ENCODE measurements at regions not wholly inside any gene's neighbourhood (a gene's known extent, or its start where the extent isn't known, plus 50 kb on each side); places are given as distances from the start of the nearest gene placed in this dataset.

GRCh38 chr22:46057246-46058090, 80.5 kb upstream of the WNT7B start:
- Histone ChIP-seq H3K27ac (peak overlapping the region; percentile 95 to 100 (median 98)), H3K4me1 (peaks cover 0 to 93% (median 54%) of the 10 kb centered on the region in 3 donors), H3K9me3 (no peaks in the 10 kb centered on the region), H3K27me3 (no peaks in the 10 kb centered on the region), H3K4me3 (peak overlapping the region; percentile 13 to 88), H3K36me3 (peaks cover 0 to 7% of the 10 kb centered on the region in 2 donors)
- ATAC-seq, result no peak
- TF ChIP-seq EP300 (IDR thresholded peaks at IDR 0.05) (no peak), POLR2AphosphoS5 (IDR thresholded peaks at IDR 0.05) (no peak), POLR2A (IDR thresholded peaks at IDR 0.05) (no peak), CTCF (IDR thresholded peaks at IDR 0.05) (no peak)
- WGBS, 2 donors (ENCODE audit: low coverage in 1 of 2), result 2 to 8% methylated on average over 11 to 12 of the region's 17 CpGs

- peak; percentile 56 for TF ChIP-seq POLR2AphosphoS5 (IDR thresholded peaks at IDR 0.05)
- TF ChIP-seq EP300 (IDR thresholded peaks at IDR 0.05), result no peak
- peak overlapping the region; percentile 13 to 88 for H3K4me3 ChIP-seq
- WGBS, 2 donors (ENCODE audit: low coverage in 1 of 2), result 0% methylated on average over 6 of the region's 6 CpGs
- no peak for ATAC-seq
- H3K36me3 ChIP-seq, result peaks cover 0 to 7% of the 10 kb centered on the region in 2 donors
- no peaks in the 10 kb centered on the region for H3K9me3 ChIP-seq
- peaks cover under 1 to 93% (median 59%) of the 10 kb centered on the region in 3 donors for H3K4me1 ChIP-seq
- no peaks in the 10 kb centered on the region for H3K27me3 ChIP-seq
- peak overlapping the region; percentile 95 to 100 (median 98) for H3K27ac ChIP-seq
These were observed 81.1 kb upstream of the WNT7B start for GRCh38 chr22:46058091-46058420.

GRCh38 chr22:46058591-46059519, 81.9 kb upstream of the WNT7B start:
- WGBS, 2 donors (ENCODE audit: low coverage in 1 of 2), result 30 to 41% methylated on average over 11 to 19 of the region's 25 CpGs
- peak overlapping the region in 1 of 2 donors; percentile 88 for H3K4me3 ChIP-seq
- H3K9me3 ChIP-seq, result no peaks in the 10 kb centered on the region
- TF ChIP-seq CTCF (IDR thresholded peaks at IDR 0.05) (no peak), EP300 (IDR thresholded peaks at IDR 0.05) (no peak), POLR2A (IDR thresholded peaks at IDR 0.05) (no peak), POLR2AphosphoS5 (IDR thresholded peaks at IDR 0.05) (no peak)
- peaks cover 7 to 96% (median 67%) of the 10 kb centered on the region in 3 donors for H3K4me1 ChIP-seq
- H3K27me3 ChIP-seq, result no peaks in the 10 kb centered on the region
- peaks cover 0 to 7% of the 10 kb centered on the region in 2 donors for H3K36me3 ChIP-seq
- H3K27ac ChIP-seq, result peak overlapping the region; percentile 95 to 100 (median 98)
- ATAC-seq, result no peak

- TF ChIP-seq EP300 (IDR thresholded peaks at IDR 0.05) (no peak), POLR2A (IDR thresholded peaks at IDR 0.05) (no peak), POLR2AphosphoS5 (IDR thresholded peaks at IDR 0.05) (no peak), CTCF (IDR thresholded peaks at IDR 0.05) (no peak)
- H3K27me3 ChIP-seq, result no peaks in the 10 kb centered on the region
- H3K27ac ChIP-seq, result peak overlapping the region in 3 of 4 donors; percentile 98 to 100 (median 99)
- no peak for ATAC-seq
- H3K4me3 ChIP-seq, result no peak overlapping the region
- peaks cover 0 to 7% of the 10 kb centered on the region in 2 donors for H3K36me3 ChIP-seq
- H3K4me1 ChIP-seq, result peaks cover 7 to 100% (median 73%) of the 10 kb centered on the region in 3 donors
- WGBS, 2 donors (ENCODE audit: low coverage in 1 of 2), result 76 to 83% methylated on average over 11 to 14 of the region's 14 CpGs
- H3K9me3 ChIP-seq, result no peaks in the 10 kb centered on the region
These were observed 83.5 kb upstream of the WNT7B start for GRCh38 chr22:46060292-46061123.

Measured in gastroesophageal sphincter (tissue), 4 donors.